ENCODE measurements at regions not wholly inside any gene's neighbourhood (a gene's known extent, or its start where the extent isn't known, plus 50 kb on each side); places are given as distances from the start of the nearest gene placed in this dataset.

GRCh38 chr9:8139756-8140155, 340.2 kb upstream of the DMAC1 start:
- no peak for TF ChIP-seq CTCF (conservative IDR thresholded peaks at IDR 0.05 in 1 of 2, IDR thresholded peaks at IDR 0.05 in 1 of 2; ENCODE audit: low read depth in 1 of 2, low read length in 2 of 2)
- no peak for TF ChIP-seq EZH2 (IDR thresholded peaks at IDR 0.05; ENCODE audit: low read length, missing control alignments)
